Endometrial microvascular endothelial cells (primary cell): ENCODE measurements at regions not wholly inside any gene's neighbourhood (a gene's known extent, or its start where the extent isn't known, plus 50 kb on each side); places are given as distances from the start of the nearest gene placed in this dataset.
"Not testable (repeated sequence)": the region's sequence is repeated elsewhere in the genome, so short reads cannot be mapped to it uniquely, and the experiment has no call there.

Experiments
- in situ Hi-C: cut with HindIII; loops from 2 replicates; pipeline ENCODE4 v1.10.0; 2017; ENCODE audit warnings: low sequenced_read_pairs, low pct_unique_long_range_greater_than_20kb; ENCODE audit errors: inconsistent ontology term

DNA sequence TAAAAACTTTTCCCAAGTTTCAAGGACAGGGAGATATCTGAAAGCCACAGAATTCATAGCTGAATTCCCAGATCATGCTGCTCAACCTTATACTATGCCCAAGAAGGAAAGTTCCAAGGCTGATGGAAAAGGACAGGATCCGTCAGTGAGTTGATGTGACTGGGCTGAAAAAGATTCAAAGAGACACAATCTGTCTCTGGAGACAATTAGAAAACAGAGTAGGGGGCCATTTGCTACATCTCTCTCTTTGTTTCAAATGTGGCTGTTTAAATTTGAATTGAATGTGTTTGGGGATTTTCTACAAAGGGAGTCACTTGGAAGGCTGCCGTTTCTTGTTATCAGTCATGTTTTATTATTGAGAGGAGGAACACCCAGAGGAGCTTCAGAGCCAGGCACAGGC lies 292.6 kb downstream of the NUF2 start:
- in situ Hi-C loops = no loop called here

GRCh38 chr1:163628034-163628773 lies 306.4 kb downstream of the NUF2 start:
- in situ Hi-C loops = no loop called here

- in situ Hi-C loops = no loop called here
These were observed 310.5 kb downstream of the NUF2 start for GRCh38 chr1:163632269-163632668.

DNA sequence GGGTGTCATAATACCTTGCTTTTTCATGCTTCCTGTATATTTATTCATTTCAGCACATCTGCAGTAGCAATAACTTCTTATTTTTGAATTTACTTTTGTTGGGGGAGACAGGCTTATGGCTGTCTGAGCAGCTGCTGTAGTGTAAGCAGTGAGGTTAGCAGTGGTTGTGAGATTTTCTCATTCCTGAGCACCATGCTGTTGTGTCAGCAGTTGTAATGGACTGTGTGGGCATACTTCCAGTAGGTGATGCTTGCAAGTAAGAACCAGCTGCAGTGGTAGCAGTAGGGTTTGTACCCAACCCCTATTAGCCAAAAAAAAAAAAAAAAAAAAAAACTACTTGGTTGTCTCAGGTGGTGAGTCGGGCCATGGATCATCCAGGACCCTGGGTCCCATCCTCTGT lies 311.6 kb downstream of the NUF2 start:
- in situ Hi-C loops = no loop called here

DNA sequence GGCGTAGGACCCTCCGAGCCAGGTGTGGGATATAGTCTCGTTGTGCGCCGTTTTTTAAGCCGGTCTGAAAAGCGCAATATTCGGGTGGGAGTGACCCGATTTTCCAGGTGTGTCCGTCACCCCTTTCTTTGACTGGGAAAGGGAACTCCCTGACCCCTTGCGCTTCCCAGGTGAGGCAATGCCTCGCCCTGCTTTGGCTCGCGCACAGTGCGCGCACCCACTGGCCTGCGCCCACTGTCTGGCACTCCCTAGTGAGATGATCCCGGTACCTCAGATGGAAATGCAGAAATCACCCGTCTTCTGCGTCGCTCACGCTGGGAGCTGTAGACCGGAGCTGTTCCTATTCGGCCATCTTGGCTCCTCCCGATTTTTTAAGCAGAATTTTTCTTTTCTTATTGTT lies 323.9 kb downstream of the NUF2 start:
- in situ Hi-C loops = not testable (repeated sequence)

GRCh38 chr1:163650624-163651023 lies 328.9 kb downstream of the NUF2 start:
- in situ Hi-C loops = loop anchor here (10.0 kb wide), 1 partner anchor 214 kb away; no protein-coding TSS in a partner anchor

DNA sequence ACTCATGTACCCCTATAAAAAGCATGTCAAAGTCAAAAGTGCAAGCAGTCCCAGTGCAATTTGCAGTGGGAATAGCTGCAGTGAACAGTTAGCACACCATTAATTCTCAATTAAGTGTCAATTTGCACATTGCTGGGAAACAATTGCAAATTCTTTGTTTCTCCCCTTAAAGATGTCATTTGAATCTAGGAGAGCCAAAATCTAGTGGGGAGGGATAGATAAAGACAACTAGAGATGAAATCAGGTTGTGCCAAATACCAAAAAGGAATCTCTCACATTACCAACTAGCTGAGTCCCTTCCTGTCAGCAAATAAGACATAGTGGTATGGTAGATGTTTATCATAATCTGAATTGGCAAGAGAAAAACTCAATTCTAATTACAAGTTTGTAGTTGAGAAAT lies 330.7 kb downstream of the NUF2 start:
- in situ Hi-C loops = loop anchor here (10.0 kb wide), 1 partner anchor 212 kb away; no protein-coding TSS in a partner anchor

- in situ Hi-C loops = loop anchor here (10.0 kb wide), 1 partner anchor 209 kb away; no protein-coding TSS in a partner anchor
These were observed 333.8 kb downstream of the NUF2 start for GRCh38 chr1:163655565-163655964.

GRCh38 chr1:163656095-163656759 lies 334.5 kb downstream of the NUF2 start:
- in situ Hi-C loops = loop anchor here (10.0 kb wide), 1 partner anchor 209 kb away; no protein-coding TSS in a partner anchor

GRCh38 chr1:163657719-163658118 lies 336.0 kb downstream of the NUF2 start:
- in situ Hi-C loops = loop anchor here (10.0 kb wide), 1 partner anchor 207 kb away; no protein-coding TSS in a partner anchor

DNA sequence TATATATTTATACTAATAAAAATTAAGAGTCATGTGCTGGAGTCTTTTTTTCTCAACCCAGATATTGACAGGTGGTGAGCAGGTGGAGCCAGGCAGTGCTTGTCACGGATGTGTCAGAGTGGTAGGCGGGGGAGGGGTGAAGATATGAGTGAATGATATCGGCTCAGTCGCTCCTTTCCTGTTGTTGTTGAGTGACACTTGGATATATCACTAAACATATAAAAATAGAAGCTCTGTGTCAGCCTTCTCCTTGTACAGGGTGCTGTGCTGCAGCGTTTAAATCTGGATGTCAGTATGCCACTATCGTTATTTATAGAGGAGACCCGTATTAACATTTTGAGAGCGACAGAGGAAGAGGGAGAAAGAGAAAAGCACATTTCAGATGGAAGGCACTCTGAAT lies 339.6 kb downstream of the NUF2 start:
- in situ Hi-C loops = no loop called here

DNA sequence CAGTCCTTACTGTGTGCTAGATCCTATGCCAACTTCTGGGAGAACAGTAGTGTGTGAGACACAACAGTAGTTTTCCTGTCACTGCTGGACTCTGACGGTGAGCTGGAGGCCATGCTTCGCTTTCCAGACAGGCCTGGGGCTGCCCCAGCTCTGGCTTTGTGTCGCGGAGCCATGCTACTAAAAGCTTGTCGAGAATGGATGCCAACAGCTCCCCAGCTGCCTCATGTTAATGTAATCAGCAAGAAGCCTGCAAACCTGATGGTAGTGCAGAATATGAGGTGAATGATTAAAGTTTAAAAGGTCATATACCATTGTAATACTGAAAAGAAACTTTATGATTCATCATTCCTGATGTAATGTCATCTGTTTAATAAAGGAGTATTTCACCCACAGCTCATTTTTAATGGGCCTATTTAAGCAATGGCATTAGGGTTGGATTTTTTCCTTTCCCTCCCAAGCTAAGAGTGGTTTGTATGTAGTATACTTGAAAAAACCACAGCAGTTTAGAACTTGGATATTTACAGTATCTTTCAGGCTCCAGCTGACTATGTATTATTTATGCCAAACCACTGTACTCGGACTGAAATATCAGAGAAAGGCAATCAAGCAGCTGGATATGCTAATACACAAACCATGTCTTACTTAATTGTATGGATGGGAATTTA lies 343.0 kb downstream of the NUF2 start:
- in situ Hi-C loops = no loop called here

- in situ Hi-C loops = no loop called here
These were observed 346.7 kb downstream of the NUF2 start for GRCh38 chr1:163668472-163668871.

GRCh38 chr1:163670989-163671757 lies 349.4 kb downstream of the NUF2 start:
- in situ Hi-C loops = no loop called here

DNA sequence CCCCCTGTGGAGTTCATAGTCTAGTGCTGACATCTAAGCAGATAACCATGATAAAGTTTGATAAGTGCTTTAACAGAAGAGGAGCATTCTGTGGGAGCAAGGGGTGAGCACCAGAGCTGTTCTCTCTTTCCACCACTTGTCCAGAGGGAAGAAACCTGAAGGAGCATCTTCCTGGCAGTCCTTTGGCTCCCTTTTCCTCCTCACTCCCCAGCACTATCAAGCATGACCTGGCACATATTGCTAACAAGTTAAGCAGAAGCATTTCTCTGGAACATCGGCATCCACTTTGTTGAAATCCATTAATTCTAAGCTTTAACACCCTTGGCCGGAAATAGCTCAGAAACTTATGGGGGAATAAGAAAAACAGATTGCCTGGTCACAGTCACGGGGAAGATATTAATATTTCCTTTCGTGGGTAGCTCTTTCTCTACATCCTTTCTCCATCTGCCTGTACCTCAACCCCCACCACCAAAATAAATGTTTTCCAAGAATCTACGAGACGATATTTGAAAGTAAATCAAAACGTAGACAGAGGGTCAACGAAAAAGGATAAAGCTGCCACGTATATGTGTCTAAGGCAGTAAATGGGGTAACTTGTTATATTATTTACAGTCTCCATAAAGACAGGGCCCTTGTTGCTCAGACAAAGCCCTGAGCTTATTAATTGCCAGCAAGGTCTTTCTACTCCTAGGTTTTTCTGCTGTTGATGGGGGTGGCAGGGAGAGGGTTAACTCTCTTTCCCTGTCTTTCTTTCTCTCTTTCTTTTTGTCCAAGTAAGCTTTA lies 351.4 kb downstream of the NUF2 start:
- in situ Hi-C loops = no loop called here

- in situ Hi-C loops = no loop called here
These were observed 352.0 kb downstream of the NUF2 start for GRCh38 chr1:163673759-163674151.

DNA sequence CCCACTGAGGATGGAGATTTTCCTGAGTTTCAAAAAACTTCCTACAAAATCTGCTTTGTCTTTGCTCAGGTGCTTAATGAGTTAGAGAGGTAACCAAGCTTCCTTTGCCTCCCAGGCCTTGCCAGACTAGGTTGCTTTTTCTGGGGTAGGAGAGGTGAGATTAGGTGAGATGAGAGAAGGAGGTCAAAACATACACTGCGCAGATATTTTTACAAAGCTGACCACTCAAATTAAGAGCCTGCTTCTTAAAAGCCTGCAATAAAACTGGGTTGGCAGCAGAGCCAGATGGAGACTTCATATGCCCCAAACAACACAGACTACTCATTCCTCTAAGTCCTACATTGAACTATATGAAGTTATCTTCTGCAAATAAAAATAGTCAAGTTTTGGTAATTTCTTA lies 352.5 kb downstream of the NUF2 start:
- in situ Hi-C loops = no loop called here

DNA sequence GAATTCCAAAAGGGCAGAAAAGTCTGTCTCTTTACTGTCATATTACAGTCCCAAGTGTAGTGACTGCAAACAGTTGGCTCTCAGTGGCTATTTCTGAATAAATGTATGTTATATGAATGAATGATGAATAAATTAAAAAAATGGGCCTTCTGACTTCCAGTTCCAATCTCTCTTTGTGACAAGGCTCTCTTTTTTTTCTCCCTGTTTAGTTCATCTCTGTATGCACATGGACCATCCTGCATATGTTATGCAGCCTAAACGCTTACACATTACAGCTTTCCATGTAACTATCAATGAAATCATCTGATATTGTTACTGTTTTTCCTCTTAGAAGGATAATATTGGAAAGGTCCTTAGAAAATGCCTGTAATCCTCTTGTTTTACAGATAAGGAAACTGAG lies 363.0 kb downstream of the NUF2 start:
- in situ Hi-C loops = no loop called here
